ENCODE measurements at regions not wholly inside any gene's neighbourhood (a gene's known extent, or its start where the extent isn't known, plus 50 kb on each side); places are given as distances from the start of the nearest gene placed in this dataset.

DNA sequence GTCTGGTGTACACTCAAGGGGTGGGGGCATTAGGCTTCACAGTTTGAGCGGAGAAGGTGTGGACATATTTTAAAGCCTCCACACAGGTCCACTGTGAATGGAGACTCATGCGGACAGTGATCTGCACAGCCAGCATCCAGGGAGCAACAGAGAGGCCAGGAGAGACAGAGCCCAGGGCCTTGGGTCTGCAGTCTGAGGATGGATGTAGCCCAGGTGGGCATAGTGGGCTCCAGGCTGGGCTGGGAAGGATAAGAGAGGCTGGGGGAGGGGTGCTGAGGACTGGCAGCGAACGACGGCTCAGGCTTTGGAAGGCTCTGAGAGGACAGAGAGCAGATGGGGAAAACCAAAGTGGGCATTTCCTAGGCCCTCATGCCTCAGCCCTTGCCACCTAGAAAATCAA lies 128.8 kb downstream of the PAPOLA start:
- WGBS, 2 experiments (ENCODE audit: extremely low coverage in 1 of 2, insufficient coverage in 1 of 2, insufficient read length in 1 of 2, insufficient replicate concordance in 2 of 2, low coverage in 1 of 2, low lambda C conversion rate in 2 of 2, missing lambda C conversion rate in 1 of 2), result 90% methylated on average over 5 of the region's 5 CpGs; no CpG with 5 or more reads in 1 of the 2 experiments
- no peak overlapping the region for H3K18ac ChIP-seq (ENCODE audit: extremely low read depth, low read length)
- no peak for FAIRE-seq
- H2BK20ac ChIP-seq (ENCODE audit: low read length), result no peak overlapping the region
- H2BK120ac ChIP-seq (replicated peaks; ENCODE audit: low read depth, low read length), result no peak overlapping the region
- no peak overlapping the region for H2BK12ac ChIP-seq (ENCODE audit: low read depth, low read length)
- H4K91ac ChIP-seq (replicated peaks; ENCODE audit: insufficient read length, low read length), result no peak overlapping the region
- no peak overlapping the region for H3K4me3 ChIP-seq (ENCODE audit: extremely low read depth in 1 of 4, insufficient read depth in 2 of 4, low read depth in 3 of 4, low read length in 4 of 4)
- no peak overlapping the region for H2BK15ac ChIP-seq (ENCODE audit: low read length)
- no peaks in the 10 kb centered on the region for H3K36me3 ChIP-seq (ENCODE audit: control insufficient read depth in 2 of 4, insufficient read depth in 4 of 4, low read length in 3 of 4)
- POLR2A ChIA-PET (ENCODE audit: partially characterized antibody), result no interaction called here
- no peak overlapping the region for H3K4me2 ChIP-seq (ENCODE audit: insufficient read depth in 1 of 2, low read depth in 2 of 2, low read length in 2 of 2)
- no peaks in the 10 kb centered on the region for H3K79me2 ChIP-seq (ENCODE audit: control insufficient read depth in 1 of 2, insufficient read depth in 2 of 2, low read length in 2 of 2)
- TF ChIP-seq SUZ12 (IDR thresholded peaks at IDR 0.05; ENCODE audit: low read length) (no peak), JUND (IDR thresholded peaks at IDR 0.05; ENCODE audit: low read length) (no peak), CEBPB (IDR thresholded peaks at IDR 0.05; ENCODE audit: low read depth, low read length) (no peak), KDM4A (IDR thresholded peaks at IDR 0.05; ENCODE audit: low read depth, low read length, severe bottlenecking) (no peak), KDM5A (IDR thresholded peaks at IDR 0.05; ENCODE audit: low read length) (no peak), CREB1 (IDR thresholded peaks at IDR 0.05) (no peak), ZNF274 (IDR thresholded peaks at IDR 0.05; ENCODE audit: borderline replicate concordance, extremely low read depth, low read length) (no peak), CHD1 (IDR thresholded peaks at IDR 0.05; ENCODE audit: low read depth, low read length) (no peak), GTF2F1 (IDR thresholded peaks at IDR 0.05; ENCODE audit: borderline replicate concordance, low read depth, low read length) (no peak), NRF1 (IDR thresholded peaks at IDR 0.05; ENCODE audit: low read depth, low read length) (no peak), SIX5 (IDR thresholded peaks at IDR 0.05; ENCODE audit: low read depth, low read length) (no peak), BCL11A (IDR thresholded peaks at IDR 0.05; ENCODE audit: low read depth in 2 of 2, low read length in 2 of 2) (no peak), GABPA (IDR thresholded peaks at IDR 0.05; ENCODE audit: borderline replicate concordance, insufficient read depth, low read length) (no peak), RXRA (IDR thresholded peaks at IDR 0.05; ENCODE audit: insufficient read depth, low read depth, low read length) (no peak)
- TF ChIP-seq, protein P1, sequence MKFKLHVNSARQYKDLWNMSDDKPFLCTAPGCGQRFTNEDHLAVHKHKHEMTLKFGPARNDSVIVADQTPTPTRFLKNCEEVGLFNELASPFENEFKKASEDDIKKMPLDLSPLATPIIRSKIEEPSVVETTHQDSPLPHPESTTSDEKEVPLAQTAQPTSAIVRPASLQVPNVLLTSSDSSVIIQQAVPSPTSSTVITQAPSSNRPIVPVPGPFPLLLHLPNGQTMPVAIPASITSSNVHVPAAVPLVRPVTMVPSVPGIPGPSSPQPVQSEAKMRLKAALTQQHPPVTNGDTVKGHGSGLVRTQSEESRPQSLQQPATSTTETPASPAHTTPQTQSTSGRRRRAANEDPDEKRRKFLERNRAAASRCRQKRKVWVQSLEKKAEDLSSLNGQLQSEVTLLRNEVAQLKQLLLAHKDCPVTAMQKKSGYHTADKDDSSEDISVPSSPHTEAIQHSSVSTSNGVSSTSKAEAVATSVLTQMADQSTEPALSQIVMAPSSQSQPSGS (IDR thresholded peaks at IDR 0.05; ENCODE audit: low read length), result no peak
- H3K14ac ChIP-seq (ENCODE audit: insufficient read length), result no peak overlapping the region
- no peak overlapping the region for H2AFZ ChIP-seq (ENCODE audit: low read length)
- DNase-seq (ENCODE audit: low read depth in 1 of 2, low spot score in 2 of 2), result peak in 1 of 2 experiments; percentile 16
- no peak overlapping the region for H2BK5ac ChIP-seq (ENCODE audit: low read depth, low read length)
- no peaks in the 10 kb centered on the region for H3K27me3 ChIP-seq (replicated peaks in 1 of 4; ENCODE audit: control insufficient read depth in 3 of 4, extremely low read depth in 1 of 4, insufficient read depth in 3 of 4, low read length in 3 of 4)
- H4K20me1 ChIP-seq (replicated peaks in 1 of 2; ENCODE audit: control insufficient read depth in 1 of 2, insufficient read depth in 2 of 2, low read length in 2 of 2), result no peaks in the 10 kb centered on the region
- no peak overlapping the region for H3K4ac ChIP-seq (replicated peaks; ENCODE audit: insufficient read length, low read depth, low read length)
- H3K56ac ChIP-seq (replicated peaks; ENCODE audit: insufficient read length, low read depth, low read length), result no peak overlapping the region
- no peaks in the 10 kb centered on the region for H3K23me2 ChIP-seq (ENCODE audit: low read depth, low read length)
- no peak overlapping the region for H2AK5ac ChIP-seq (ENCODE audit: low read depth, low read length)
- H3K79me1 ChIP-seq (ENCODE audit: low read depth, low read length), result no peaks in the 10 kb centered on the region
- H3K9ac ChIP-seq (replicated peaks in 1 of 4; ENCODE audit: extremely low read depth in 1 of 4, low read depth in 3 of 4, low read length in 3 of 4), result no peak overlapping the region
- peaks cover 0 to 4% of the 10 kb centered on the region in 2 experiments; a peak in 1 of 4 replicates for H3K9me3 ChIP-seq (ENCODE audit: insufficient read depth in 2 of 2, low read depth in 1 of 2, low read length in 1 of 2)
- CTCF ChIA-PET (ENCODE audit: partially characterized antibody), result no interaction called here
- no peak overlapping the region for H3K27ac ChIP-seq (ENCODE audit: low read depth, low read length)
- H4K8ac ChIP-seq (ENCODE audit: extremely low read depth, insufficient read depth, low read length), result no peak overlapping the region
- no peak overlapping the region for H3K23ac ChIP-seq (ENCODE audit: insufficient read length)
- no peaks in the 10 kb centered on the region; a peak in 1 of 7 replicates for H3K4me1 ChIP-seq (replicated peaks in 1 of 4; ENCODE audit: control insufficient read depth in 3 of 4, insufficient read depth in 4 of 4, low read length in 3 of 4)
- H4K5ac ChIP-seq (ENCODE audit: insufficient read length, low read depth, low read length), result no peak overlapping the region
